K562 (cell line): ENCODE measurements at regions not wholly inside any gene's neighbourhood (a gene's known extent, or its start where the extent isn't known, plus 50 kb on each side); places are given as distances from the start of the nearest gene placed in this dataset.

Experiments used
- ATAC-seq: fragments of 200-7000 bp; cut with Tn5 transposase; 3 replicates; pipeline ENCODE4 v1.9.1; 2020; ENCODE audit warnings: moderate library complexity
- BruUV-seq: library from RNA; stranded (reverse); fragments of 400-500 nt; replicated peaks from 2 replicates; lab custom pipeline; 2021; lab: Mats Ljungman, UMichigan
- CTCF ChIA-PET: fragments of 300-600 bp; formaldehyde crosslinking; extraction: SDS; loops from one replicate; lab custom pipeline; 2021; ENCODE audit warnings: low intra/inter-chr PET ratio; lab: Yijun Ruan, JAX
- POLR2A ChIA-PET: fragments of 300-600, 350-650 bp; sonication (Branson Sonifier 250); formaldehyde crosslinking; extraction: SDS; loops from one replicate; lab custom pipeline; 2021; ENCODE audit warnings: antibody characterized with exemption, inconsistent platforms; lab: Yijun Ruan, JAX
- DNase-seq, 4 experiments: peaks; one replicate each; pipeline versions ENCODE4 v3.0.0 to v3.0.0-alpha.2; 2011 to 2018; ENCODE audit warnings: low spot score in 3 of 4, mixed read lengths in 3 of 4; ENCODE audit errors: extremely low read depth in 1 of 4
- FAIRE-seq: peaks from 2 replicates; lab custom pipeline; 2011; peaks lifted over from hg19 to GRCh38; lab: Jason Lieb, UNC
- H2AFZ ChIP-seq: 2 replicates; pipeline ENCODE4 v1.6.0; 2011; ENCODE audit warnings: low read depth, low read length, control low read depth, inconsistent platforms
- H3K27ac ChIP-seq: fragments of 200-600 bp; 3 replicates; pipeline ENCODE4 v1.8.0; 2011; ENCODE audit warnings: low read depth, mild to moderate bottlenecking, control low read depth, inconsistent platforms, low read length, moderate library complexity, mixed read lengths; ENCODE audit errors: extremely low read depth
- H3K27me3 ChIP-seq, 2 experiments: fragments of 300-600 bp in 1 of 2; 2 replicates in 1 of 2; 3 replicates in 1 of 2; pipeline versions ENCODE4 v1.6.0 to v1.8.0; 2011; ENCODE audit warnings: inconsistent platforms in 2 of 2, low read length in 2 of 2, mild to moderate bottlenecking in 1 of 2, mixed read lengths in 1 of 2, moderate library complexity in 1 of 2; ENCODE audit not compliant: control insufficient read depth in 2 of 2, insufficient read depth in 2 of 2
- H3K36me3 ChIP-seq: fragments of 300-600 bp; 3 replicates; pipeline ENCODE4 v1.8.0; 2011; ENCODE audit warnings: mild to moderate bottlenecking, low read length, inconsistent platforms; ENCODE audit not compliant: control insufficient read depth, insufficient read depth
- H3K4me1 ChIP-seq, 2 experiments: fragments of 200-600 bp in 1 of 2; replicated peaks in 1 of 2; 2 replicates in 1 of 2; 3 replicates in 1 of 2; pipeline versions ENCODE4 v1.5.1 to v1.8.0; 2011; ENCODE audit warnings: inconsistent platforms in 2 of 2, low read length in 2 of 2, mild to moderate bottlenecking in 1 of 2, mixed read lengths in 1 of 2, moderate library complexity in 1 of 2; ENCODE audit not compliant: control insufficient read depth in 2 of 2, insufficient read depth in 2 of 2
- H3K4me2 ChIP-seq: 2 replicates; pipeline ENCODE4 v1.6.1; 2011; ENCODE audit warnings: low read length, control low read depth, inconsistent platforms, mixed read lengths; ENCODE audit not compliant: insufficient read depth
- H3K4me3 ChIP-seq: fragments of 200-600 bp; sonication (generic), shearing (Covaris generic); 2 replicates; pipeline ENCODE4 v1.5.1; 2016; ENCODE audit warnings: control low read depth, inconsistent platforms
- H3K79me2 ChIP-seq: fragments of 200-600 bp; 3 replicates; pipeline ENCODE4 v1.8.0; 2011; ENCODE audit warnings: low read length, inconsistent platforms; ENCODE audit not compliant: control insufficient read depth, insufficient read depth
- H3K9ac ChIP-seq, 2 experiments: 2 replicates each; pipeline versions ENCODE4 v1.6.0 to v1.6.1; 2011; ENCODE audit warnings: low read depth in 2 of 2, low read length in 2 of 2, control low read depth in 1 of 2, inconsistent platforms in 1 of 2, mild to moderate bottlenecking in 1 of 2, mixed read lengths in 1 of 2; ENCODE audit not compliant: insufficient read depth in 1 of 2
- H3K9me1 ChIP-seq: one replicate; pipeline ENCODE4 v1.6.0; 2011; ENCODE audit warnings: inconsistent platforms, mild to moderate bottlenecking, low read length, moderate library complexity; ENCODE audit not compliant: control insufficient read depth, insufficient read depth
- H3K9me3 ChIP-seq: replicated peaks from 2 replicates; pipeline ENCODE4 v1.5.1; 2011; ENCODE audit warnings: low read depth, low read length, inconsistent platforms; ENCODE audit not compliant: control insufficient read depth, insufficient read depth
- H4K20me1 ChIP-seq: replicated peaks from 2 replicates; pipeline ENCODE4 v1.6.1; 2011; ENCODE audit warnings: low read length, inconsistent platforms, mixed read lengths; ENCODE audit not compliant: control insufficient read depth, insufficient read depth
- MAZ ChIP-seq, 2 experiments: fragments of 450-650 bp in 1 of 2; sonication (generic) in 1 of 2; formaldehyde crosslinking; IDR thresholded peaks in 1 of 2; conservative IDR thresholded peaks in 1 of 2; 2 replicates each; pipeline versions ENCODE4 v1.4.0 to v1.5.0; 2020; ENCODE audit warnings: mild to moderate bottlenecking in 1 of 2, missing genetic modification reagents in 1 of 2
- NCOA4 ChIP-seq: fragments of 450-650 bp; IDR thresholded peaks from 2 replicates; pipeline ENCODE4 v1.6.1; 2018; ENCODE audit warnings: mild to moderate bottlenecking; ENCODE audit not compliant: partially characterized antibody
- WGBS: fragments of 100-300 bp; shearing (Covaris generic); methylation state at CpG from one replicate; pipeline ENCODE4 v1.1.6; 2016; ENCODE audit warnings: low coverage, mixed read lengths; ENCODE audit not compliant: insufficient coverage; ENCODE audit errors: missing lambda C conversion rate; 5-methylcytosine and 5-hydroxymethylcytosine counted together
- in situ Hi-C: fragments of 300-500 bp; cut with MboI; formaldehyde crosslinking; loops from 4 replicates; pipeline ENCODE4 v1.15.0; 2018; ENCODE audit warnings: inconsistent platforms, mixed read lengths
- intact Hi-C: fragments of 100-400 bp; cut with micrococcal nuclease; formaldehyde crosslinking; loops from 2 replicates; pipeline ENCODE4 v1.14.2; 2022
- TF ChIP-seq, protein P1 (sequence below), 2 experiments: fragments of 450-650 bp in 1 of 2; sonication (generic) in 1 of 2; formaldehyde crosslinking in 1 of 2; IDR thresholded peaks; 2 replicates each; pipeline versions ENCODE4 v1.7.1 to v1.9.0; 2016 to 2022; ENCODE audit warnings: inconsistent platforms in 1 of 2, mild to moderate bottlenecking in 1 of 2, missing genetic modification reagents in 1 of 2
- TF ChIP-seq, protein P2 (sequence below): fragments of 200-800 bp; sonication (Bioruptor generic); IDR thresholded peaks from 2 replicates; pipeline ENCODE4 v1.6.1; 2017; ENCODE audit warnings: missing genetic modification characterization, missing compliant biosample characterization
- TF ChIP-seq, protein P3 (sequence below): fragments of 450-650 bp; IDR thresholded peaks from 2 replicates; pipeline ENCODE4 v1.6.1; 2018; ENCODE audit not compliant: partially characterized antibody

DNA sequence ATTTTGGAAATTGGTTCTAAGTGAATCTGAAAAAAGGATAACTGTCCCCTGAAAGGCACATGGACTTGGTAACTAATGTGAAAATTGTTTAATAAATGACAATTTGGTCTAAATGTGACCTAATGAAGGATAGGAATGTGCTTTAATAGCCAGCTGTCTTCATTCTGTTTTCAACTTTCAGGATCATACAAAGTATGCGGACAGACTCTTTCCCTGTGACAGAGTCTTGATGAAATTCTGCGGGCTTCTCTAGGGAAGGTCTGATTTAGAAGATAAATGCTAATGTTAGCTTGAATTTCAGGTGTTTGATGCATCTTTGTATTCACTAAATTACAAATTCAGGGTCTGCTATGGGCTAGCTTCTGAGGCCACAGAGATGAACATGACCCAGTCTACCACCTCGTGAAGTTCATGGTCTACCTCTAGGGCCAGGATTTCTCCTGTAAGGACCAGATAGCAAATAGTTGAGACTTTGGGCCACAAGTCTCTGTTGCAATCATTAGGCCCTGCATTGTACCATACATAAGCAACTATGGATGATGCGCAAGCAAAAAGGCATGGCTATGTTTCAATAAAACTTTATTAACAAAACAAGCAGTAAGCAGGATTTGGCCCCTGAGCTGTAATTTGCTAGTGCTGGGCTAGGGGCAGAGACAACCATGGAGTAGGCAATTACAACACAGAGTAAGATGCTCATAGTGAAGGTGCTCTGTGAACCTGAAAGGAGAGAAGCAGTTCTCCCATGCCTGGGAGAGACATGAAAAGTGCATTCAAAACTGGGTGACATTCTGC lies 368.6 kb downstream of the INHBA start:
- no peak for ATAC-seq
- H3K27me3 ChIP-seq: no peaks in the 10 kb centered on the region
- no peak overlapping the region for H3K27ac ChIP-seq
- no TSS peak for BruUV-seq
- POLR2A ChIA-PET: no interaction called here
- H3K79me2 ChIP-seq: no peaks in the 10 kb centered on the region
- H3K4me2 ChIP-seq: no peak overlapping the region
- no peak overlapping the region for H3K4me3 ChIP-seq
- H3K9ac ChIP-seq: no peak overlapping the region
- H3K9me3 ChIP-seq: no peaks in the 10 kb centered on the region
- CTCF ChIA-PET: no interaction called here
- in situ Hi-C loops: no loop called here
- no peaks in the 10 kb centered on the region for H3K36me3 ChIP-seq
- FAIRE-seq: no peak
- TF ChIP-seq MAZ (CRISPR knock-in tag; conservative IDR thresholded peaks at IDR 0.05 in 1 of 2, IDR thresholded peaks at IDR 0.05 in 1 of 2): no peak
- TF ChIP-seq NCOA4: no peak
- TF ChIP-seq, protein P1, sequence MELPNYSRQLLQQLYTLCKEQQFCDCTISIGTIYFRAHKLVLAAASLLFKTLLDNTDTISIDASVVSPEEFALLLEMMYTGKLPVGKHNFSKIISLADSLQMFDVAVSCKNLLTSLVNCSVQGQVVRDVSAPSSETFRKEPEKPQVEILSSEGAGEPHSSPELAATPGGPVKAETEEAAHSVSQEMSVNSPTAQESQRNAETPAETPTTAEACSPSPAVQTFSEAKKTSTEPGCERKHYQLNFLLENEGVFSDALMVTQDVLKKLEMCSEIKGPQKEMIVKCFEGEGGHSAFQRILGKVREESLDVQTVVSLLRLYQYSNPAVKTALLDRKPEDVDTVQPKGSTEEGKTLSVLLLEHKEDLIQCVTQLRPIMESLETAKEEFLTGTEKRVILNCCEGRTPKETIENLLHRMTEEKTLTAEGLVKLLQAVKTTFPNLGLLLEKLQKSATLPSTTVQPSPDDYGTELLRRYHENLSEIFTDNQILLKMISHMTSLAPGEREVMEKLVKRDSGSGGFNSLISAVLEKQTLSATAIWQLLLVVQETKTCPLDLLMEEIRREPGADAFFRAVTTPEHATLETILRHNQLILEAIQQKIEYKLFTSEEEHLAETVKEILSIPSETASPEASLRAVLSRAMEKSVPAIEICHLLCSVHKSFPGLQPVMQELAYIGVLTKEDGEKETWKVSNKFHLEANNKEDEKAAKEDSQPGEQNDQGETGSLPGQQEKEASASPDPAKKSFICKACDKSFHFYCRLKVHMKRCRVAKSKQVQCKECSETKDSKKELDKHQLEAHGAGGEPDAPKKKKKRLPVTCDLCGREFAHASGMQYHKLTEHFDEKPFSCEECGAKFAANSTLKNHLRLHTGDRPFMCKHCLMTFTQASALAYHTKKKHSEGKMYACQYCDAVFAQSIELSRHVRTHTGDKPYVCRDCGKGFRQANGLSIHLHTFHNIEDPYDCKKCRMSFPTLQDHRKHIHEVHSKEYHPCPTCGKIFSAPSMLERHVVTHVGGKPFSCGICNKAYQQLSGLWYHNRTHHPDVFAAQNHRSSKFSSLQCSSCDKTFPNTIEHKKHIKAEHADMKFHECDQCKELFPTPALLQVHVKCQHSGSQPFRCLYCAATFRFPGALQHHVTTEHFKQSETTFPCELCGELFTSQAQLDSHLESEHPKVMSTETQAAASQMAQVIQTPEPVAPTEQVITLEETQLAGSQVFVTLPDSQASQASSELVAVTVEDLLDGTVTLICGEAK (IDR thresholded peaks at IDR 0.05): peak; percentile 53
- TF ChIP-seq, protein P1 (CRISPR knock-in tag; IDR thresholded peaks at IDR 0.05): peak; percentile 40; the same call in 1 of the 2 replicates
- TF ChIP-seq, protein P2, sequence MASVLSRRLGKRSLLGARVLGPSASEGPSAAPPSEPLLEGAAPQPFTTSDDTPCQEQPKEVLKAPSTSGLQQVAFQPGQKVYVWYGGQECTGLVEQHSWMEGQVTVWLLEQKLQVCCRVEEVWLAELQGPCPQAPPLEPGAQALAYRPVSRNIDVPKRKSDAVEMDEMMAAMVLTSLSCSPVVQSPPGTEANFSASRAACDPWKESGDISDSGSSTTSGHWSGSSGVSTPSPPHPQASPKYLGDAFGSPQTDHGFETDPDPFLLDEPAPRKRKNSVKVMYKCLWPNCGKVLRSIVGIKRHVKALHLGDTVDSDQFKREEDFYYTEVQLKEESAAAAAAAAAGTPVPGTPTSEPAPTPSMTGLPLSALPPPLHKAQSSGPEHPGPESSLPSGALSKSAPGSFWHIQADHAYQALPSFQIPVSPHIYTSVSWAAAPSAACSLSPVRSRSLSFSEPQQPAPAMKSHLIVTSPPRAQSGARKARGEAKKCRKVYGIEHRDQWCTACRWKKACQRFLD (CRISPR knock-in tag): no peak
- TF ChIP-seq, protein P3, sequence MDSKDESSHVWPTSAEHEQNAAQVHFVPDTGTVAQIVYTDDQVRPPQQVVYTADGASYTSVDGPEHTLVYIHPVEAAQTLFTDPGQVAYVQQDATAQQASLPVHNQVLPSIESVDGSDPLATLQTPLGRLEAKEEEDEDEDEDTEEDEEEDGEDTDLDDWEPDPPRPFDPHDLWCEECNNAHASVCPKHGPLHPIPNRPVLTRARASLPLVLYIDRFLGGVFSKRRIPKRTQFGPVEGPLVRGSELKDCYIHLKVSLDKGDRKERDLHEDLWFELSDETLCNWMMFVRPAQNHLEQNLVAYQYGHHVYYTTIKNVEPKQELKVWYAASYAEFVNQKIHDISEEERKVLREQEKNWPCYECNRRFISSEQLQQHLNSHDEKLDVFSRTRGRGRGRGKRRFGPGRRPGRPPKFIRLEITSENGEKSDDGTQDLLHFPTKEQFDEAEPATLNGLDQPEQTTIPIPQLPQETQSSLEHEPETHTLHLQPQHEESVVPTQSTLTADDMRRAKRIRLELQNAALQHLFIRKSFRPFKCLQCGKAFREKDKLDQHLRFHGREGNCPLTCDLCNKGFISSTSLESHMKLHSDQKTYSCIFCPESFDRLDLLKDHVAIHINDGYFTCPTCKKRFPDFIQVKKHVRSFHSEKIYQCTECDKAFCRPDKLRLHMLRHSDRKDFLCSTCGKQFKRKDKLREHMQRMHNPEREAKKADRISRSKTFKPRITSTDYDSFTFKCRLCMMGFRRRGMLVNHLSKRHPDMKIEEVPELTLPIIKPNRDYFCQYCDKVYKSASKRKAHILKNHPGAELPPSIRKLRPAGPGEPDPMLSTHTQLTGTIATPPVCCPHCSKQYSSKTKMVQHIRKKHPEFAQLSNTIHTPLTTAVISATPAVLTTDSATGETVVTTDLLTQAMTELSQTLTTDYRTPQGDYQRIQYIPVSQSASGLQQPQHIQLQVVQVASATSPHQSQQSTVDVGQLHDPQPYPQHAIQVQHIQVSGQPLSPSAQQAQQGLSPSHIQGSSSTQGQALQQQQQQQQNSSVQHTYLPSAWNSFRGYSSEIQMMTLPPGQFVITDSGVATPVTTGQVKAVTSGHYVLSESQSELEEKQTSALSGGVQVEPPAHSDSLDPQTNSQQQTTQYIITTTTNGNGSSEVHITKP: no peak
- no peak overlapping the region for H2AFZ ChIP-seq
- no peaks in the 10 kb centered on the region for H4K20me1 ChIP-seq
- H3K4me1 ChIP-seq: no peaks in the 10 kb centered on the region
- intact Hi-C loops: no loop called here
- DNase-seq: no peak
- H3K9me1 ChIP-seq: no peaks in the 10 kb centered on the region
- WGBS: 5% methylated on average over 4 of the region's 4 CpGs
